HG02885 (cell line): ENCODE measurements at regions not wholly inside any gene's neighbourhood (a gene's known extent, or its start where the extent isn't known, plus 50 kb on each side); places are given as distances from the start of the nearest gene placed in this dataset.
"Not testable (repeated sequence)": the region's sequence is repeated elsewhere in the genome, so short reads cannot be mapped to it uniquely, and the experiment has no call there.

Experiments used
- ATAC-seq: cut with Tn5 transposase; IDR thresholded peaks from one replicate; pipeline ENCODE4 v1.9.1; 2021; ENCODE audit warnings: mild to moderate bottlenecking; ENCODE audit not compliant: unreplicated experiment, poor library complexity

- no peak for ATAC-seq
Measured at GRCh38 chr9:90478821-90479220, 163.8 kb downstream of the DIRAS2 start.

- no peak for ATAC-seq
Measured at GRCh38 chr9:90485028-90485427, 157.6 kb downstream of the DIRAS2 start.

GRCh38 chr9:90489066-90489465, 153.6 kb downstream of the DIRAS2 start:
- ATAC-seq, result no peak

GRCh38 chr9:90499761-90500160, 142.9 kb downstream of the DIRAS2 start:
- no peak for ATAC-seq

- ATAC-seq, result no peak
Measured at GRCh38 chr9:90502134-90502533, 140.5 kb downstream of the DIRAS2 start.

GRCh38 chr9:90504486-90504885, 138.1 kb downstream of the DIRAS2 start:
- ATAC-seq, result no peak

- ATAC-seq, result no peak
Measured at GRCh38 chr9:90505695-90506094, 136.9 kb downstream of the DIRAS2 start.

- ATAC-seq, result not testable (repeated sequence)
Measured at GRCh38 chr9:90506402-90506801, 136.2 kb downstream of the DIRAS2 start.

GRCh38 chr9:90507621-90508020, 135.0 kb downstream of the DIRAS2 start:
- no peak for ATAC-seq

GRCh38 chr9:90508940-90509339, 133.7 kb downstream of the DIRAS2 start:
- no peak for ATAC-seq

- no peak for ATAC-seq
Measured at GRCh38 chr9:90511711-90512110, 130.9 kb downstream of the DIRAS2 start.

GRCh38 chr9:90514877-90515276, 127.7 kb downstream of the DIRAS2 start:
- ATAC-seq, result peak; percentile 37

GRCh38 chr9:90515510-90515909, 127.1 kb downstream of the DIRAS2 start:
- peak; percentile 60 for ATAC-seq

- no peak for ATAC-seq
Measured at GRCh38 chr9:90517103-90517502, 125.5 kb downstream of the DIRAS2 start.

GRCh38 chr9:90521811-90522570, 120.6 kb downstream of the DIRAS2 start:
- no peak for ATAC-seq

- ATAC-seq, result no peak
Measured at GRCh38 chr9:90523958-90524357, 118.7 kb downstream of the DIRAS2 start.

GRCh38 chr9:90526386-90526785, 116.2 kb downstream of the DIRAS2 start:
- ATAC-seq, result no peak

- not testable (repeated sequence) for ATAC-seq
Measured at GRCh38 chr9:90536094-90536493, 106.5 kb downstream of the DIRAS2 start.

- no peak for ATAC-seq
Measured at GRCh38 chr9:90538566-90538965, 104.1 kb downstream of the DIRAS2 start.

- no peak for ATAC-seq
Measured at GRCh38 chr9:90539286-90539685, 103.3 kb downstream of the DIRAS2 start.

GRCh38 chr9:90540734-90541133, 101.9 kb downstream of the DIRAS2 start:
- no peak for ATAC-seq

GRCh38 chr9:90544488-90544887, 98.1 kb downstream of the DIRAS2 start:
- ATAC-seq, result no peak
